ENCODE measurements at regions not wholly inside any gene's neighbourhood (a gene's known extent, or its start where the extent isn't known, plus 50 kb on each side); places are given as distances from the start of the nearest gene placed in this dataset.

- Histone ChIP-seq H2AFZ (ENCODE audit: low read depth, low read length) (no peak overlapping the region), H3K9ac (ENCODE audit: insufficient read depth in 1 of 2, low read depth in 2 of 2, low read length in 2 of 2) (no peak overlapping the region), H4K20me1 (replicated peaks; ENCODE audit: control insufficient read depth, insufficient read depth, low read length) (no peaks in the 10 kb centered on the region), H3K9me3 (replicated peaks; ENCODE audit: control insufficient read depth, insufficient read depth, low read depth, low read length) (no peaks in the 10 kb centered on the region), H3K79me2 (ENCODE audit: control insufficient read depth, insufficient read depth, low read length) (no peaks in the 10 kb centered on the region), H3K36me3 (ENCODE audit: control insufficient read depth, insufficient read depth, low read length) (no peaks in the 10 kb centered on the region), H3K9me1 (ENCODE audit: control insufficient read depth, insufficient read depth, low read length) (no peaks in the 10 kb centered on the region), H3K4me1 (replicated peaks in 1 of 2; ENCODE audit: control insufficient read depth in 2 of 2, insufficient read depth in 2 of 2, low read length in 2 of 2) (no peaks in the 10 kb centered on the region), H3K27ac (ENCODE audit: extremely low read depth, low read depth, low read length) (no peak overlapping the region), H3K4me3 (no peak overlapping the region), H3K27me3 (ENCODE audit: control insufficient read depth in 2 of 2, insufficient read depth in 2 of 2, low read length in 2 of 2) (no peaks in the 10 kb centered on the region), H3K4me2 (ENCODE audit: insufficient read depth, low read length) (no peak overlapping the region)
- intact Hi-C loops (cut with micrococcal nuclease), result no loop called here
- ChIA-PET CTCF (ENCODE audit: low intra/inter-chr PET ratio) (no interaction called here), POLR2A (interaction anchor here (0.6 to 1.1 kb wide), 2 partner anchors 14 to 471 kb away, joined by 3 to 5 read pairs; no protein-coding TSS in a partner anchor)
- TF ChIP-seq MEF2A (IDR thresholded peaks at IDR 0.05; ENCODE audit: control insufficient read depth, low read depth, low read length) (no peak), PHB2 (IDR thresholded peaks at IDR 0.05; ENCODE audit: low read depth) (no peak), MNT (conservative IDR thresholded peaks at IDR 0.05) (no peak), FIP1L1 (IDR thresholded peaks at IDR 0.05; ENCODE audit: low read depth, low read length, poor library complexity, severe bottlenecking) (no peak), ZNF263 (CRISPR knock-in tag; IDR thresholded peaks at IDR 0.05; ENCODE audit: borderline replicate concordance) (no peak), ETV5 (CRISPR knock-in tag; IDR thresholded peaks at IDR 0.05; ENCODE audit: low read depth) (no peak), ZNF586 (CRISPR knock-in tag; conservative IDR thresholded peaks at IDR 0.05) (no peak), ZNF644 (tag; IDR thresholded peaks at IDR 0.05; ENCODE audit: low read depth) (no peak), ZBTB33 (CRISPR knock-in tag; IDR thresholded peaks at IDR 0.05) (no peak), HEY1 (CRISPR knock-in tag; IDR thresholded peaks at IDR 0.05; ENCODE audit: borderline replicate concordance) (no peak), TBP (optimal IDR thresholded peaks at IDR 0.05; ENCODE audit: low read depth, low read length) (no peak)
- FAIRE-seq, result no peak
- BruUV-seq (replicated peaks), result no TSS peak
- in situ Hi-C loops (cut with MboI), result no loop called here
- 2% methylated on average over 9 of the region's 9 CpGs for WGBS (ENCODE audit: insufficient coverage, low coverage, missing lambda C conversion rate)
- ATAC-seq, result no peak
- no peak for DNase-seq (ENCODE audit: extremely low read depth in 1 of 4, low spot score in 3 of 4)
Observed at GRCh38 chr3:25297667-25298585, 130.1 kb upstream of the RARB start.

Measured in K562 (cell line).